ENCODE measurements at regions not wholly inside any gene's neighbourhood (a gene's known extent, or its start where the extent isn't known, plus 50 kb on each side); places are given as distances from the start of the nearest gene placed in this dataset.

DNA sequence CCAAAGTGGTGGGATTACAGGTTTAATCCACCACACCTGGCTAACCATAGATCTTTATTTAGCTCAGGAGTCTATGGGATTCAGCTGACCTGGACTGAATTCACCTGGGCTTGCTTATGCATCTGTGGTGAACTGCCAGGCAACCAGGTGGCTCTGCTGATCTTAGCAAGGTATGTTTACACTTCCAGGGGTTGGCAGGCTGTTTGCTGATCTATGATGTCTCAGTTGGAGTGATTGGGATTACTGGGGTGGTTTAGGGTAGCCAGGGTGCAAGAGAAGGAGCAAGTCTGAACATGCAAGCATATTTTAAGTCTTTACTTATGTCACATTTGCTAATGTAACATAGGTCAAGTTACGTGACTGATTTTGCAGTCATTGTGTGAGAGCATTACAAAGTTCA is 63.6 kb upstream of the JAK2 start:
- TF ChIP-seq SUZ12 (IDR thresholded peaks at IDR 0.05) (no peak), CTBP1 (IDR thresholded peaks at IDR 0.05; ENCODE audit: borderline replicate concordance) (no peak), TARDBP (IDR thresholded peaks at IDR 0.05) (no peak), ELF4 (IDR thresholded peaks at IDR 0.05) (no peak), LEF1 (IDR thresholded peaks at IDR 0.05; ENCODE audit: borderline replicate concordance) (no peak)

Data from HEK293T (cell line).